Activated naive CD8-positive, alpha-beta T cell treated with anti-CD3 and anti-CD28 coated beads, Interleukin-2, amount 10 ng/mL, durations not matched to agents 7 days and 5 days (primary cell): ENCODE measurements at regions not wholly inside any gene's neighbourhood (a gene's known extent, or its start where the extent isn't known, plus 50 kb on each side); places are given as distances from the start of the nearest gene placed in this dataset.

ENCODE experiments used
- ATAC-seq: fragments of 150-1000 bp; cut with Tn5 transposase; one replicate; pipeline ENCODE4 v1.10.0; 2021; ENCODE audit warnings: low read depth, moderate library complexity
- POLR2A ChIA-PET: fragments of 350-600 bp; sonication (Branson Sonifier 250); formaldehyde crosslinking; loops from one replicate; lab custom pipeline; 2021; ENCODE audit warnings: antibody characterized with exemption; lab: Charles Lee
- DNase-seq: peaks from one replicate; pipeline ENCODE4 v3.0.0; 2021
- H3K27ac Mint-ChIP-seq: one replicate; pipeline ENCODE4 v1.8.0; 2022; ENCODE audit warnings: mild to moderate bottlenecking, mixed read lengths
- H3K27me3 Mint-ChIP-seq: one replicate; pipeline ENCODE4 v1.8.0; 2022; ENCODE audit warnings: mild to moderate bottlenecking, moderate library complexity, mixed read lengths
- H3K36me3 Mint-ChIP-seq: one replicate; pipeline ENCODE4 v1.8.0; 2021; ENCODE audit warnings: mild to moderate bottlenecking, mixed read lengths
- H3K4me1 Mint-ChIP-seq: one replicate; pipeline ENCODE4 v1.8.0; 2021; ENCODE audit warnings: mixed read lengths
- H3K4me3 Mint-ChIP-seq: one replicate; pipeline ENCODE4 v1.8.0; 2022; ENCODE audit warnings: mild to moderate bottlenecking, moderate library complexity, mixed read lengths
- H3K9me3 Mint-ChIP-seq: one replicate; pipeline ENCODE4 v1.8.0; 2021; ENCODE audit warnings: mixed read lengths

DNA sequence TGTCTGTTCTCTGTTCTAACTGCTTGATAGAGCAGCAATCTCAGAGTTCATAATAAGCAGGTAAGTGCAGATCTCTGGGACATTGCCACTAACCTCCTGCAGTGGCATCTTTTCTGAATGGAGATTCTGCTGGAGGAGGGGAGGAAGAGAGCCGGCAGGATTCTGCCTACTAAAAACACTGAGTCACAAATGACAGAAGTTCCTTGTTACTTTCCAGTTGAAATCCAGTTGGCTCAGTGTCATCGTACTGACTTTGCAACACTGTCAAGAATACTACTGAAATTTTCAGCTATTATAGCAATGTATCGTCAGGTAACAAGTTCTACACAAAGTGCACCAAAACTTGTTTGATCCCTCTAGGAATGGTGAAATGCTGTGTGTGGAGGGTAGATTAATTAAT lies 79.6 kb upstream of the ST6GAL2 start:
- DNase-seq (no peak), ATAC-seq (no peak)
- no peak overlapping the region for H3K4me3 Mint-ChIP-seq
- H3K9me3 Mint-ChIP-seq, result no peaks in the 10 kb centered on the region
- POLR2A ChIA-PET, result no interaction called here
- H3K27me3 Mint-ChIP-seq, result peaks cover 2% of the 10 kb centered on the region
- H3K4me1 Mint-ChIP-seq, result no peaks in the 10 kb centered on the region
- H3K36me3 Mint-ChIP-seq, result no peaks in the 10 kb centered on the region
- H3K27ac Mint-ChIP-seq, result no peak overlapping the region

DNA sequence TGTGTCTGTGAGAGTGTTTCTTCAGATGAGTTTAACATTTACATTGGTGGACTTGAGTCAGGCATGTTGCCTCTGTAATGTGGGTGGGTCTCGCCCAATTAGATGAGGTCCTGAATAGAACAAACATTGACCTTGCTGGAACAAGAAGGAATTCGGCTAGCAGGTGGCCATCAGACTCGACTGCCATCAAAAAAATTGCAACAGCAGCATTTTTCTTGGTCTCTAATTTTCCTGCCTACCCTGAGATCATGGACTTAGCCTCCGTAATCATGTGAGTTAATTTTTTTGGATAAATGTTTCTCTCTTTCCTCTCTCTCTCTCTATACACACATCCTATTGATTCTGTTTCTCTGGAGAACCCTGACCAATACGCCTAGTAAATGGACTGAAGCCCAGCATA lies 83.8 kb upstream of the ST6GAL2 start:
- Mint-ChIP-seq H3K27ac (no peak overlapping the region), H3K4me1 (no peaks in the 10 kb centered on the region), H3K4me3 (no peak overlapping the region), H3K9me3 (no peaks in the 10 kb centered on the region), H3K36me3 (no peaks in the 10 kb centered on the region), H3K27me3 (peaks cover 2% of the 10 kb centered on the region)
- no peak for DNase-seq
- no peak for ATAC-seq
- POLR2A ChIA-PET, result no interaction called here

DNA sequence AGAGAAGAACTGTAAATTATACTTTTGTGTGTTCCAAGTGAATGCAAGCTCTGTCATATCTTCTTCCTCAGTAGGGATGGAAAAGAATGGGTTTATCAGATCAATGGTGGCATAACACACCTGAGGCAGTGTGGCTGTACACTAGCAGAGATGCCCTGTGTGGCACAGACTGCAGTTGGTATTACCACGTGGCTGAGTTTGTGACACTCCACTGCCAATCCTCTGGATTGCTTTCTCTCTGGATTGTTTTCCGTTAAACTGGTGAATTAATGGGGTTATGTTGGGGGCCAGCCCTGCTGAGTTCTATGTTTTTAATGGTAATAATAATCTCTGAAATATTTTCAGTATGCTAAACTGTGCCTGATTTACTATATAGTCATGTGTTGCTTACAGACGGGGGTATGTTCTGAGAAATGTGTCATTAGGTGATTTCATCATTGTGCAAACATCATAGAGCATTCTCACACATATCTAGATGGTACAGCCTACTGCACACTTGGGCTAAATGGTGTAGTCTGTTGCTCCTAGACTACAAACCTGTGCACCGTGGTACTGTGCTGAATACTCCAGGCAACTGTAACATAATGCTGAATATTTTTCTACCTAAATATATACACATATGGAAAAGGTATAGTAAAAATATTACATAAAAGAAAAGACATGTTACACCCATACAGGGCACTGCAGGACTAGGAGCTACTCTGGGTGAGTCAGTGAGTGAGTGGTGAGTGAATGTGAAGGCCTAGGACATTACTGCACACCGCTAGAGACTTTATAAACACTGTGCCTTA lies 84.7 kb upstream of the ST6GAL2 start:
- Mint-ChIP-seq H3K27me3 (peaks cover 2% of the 10 kb centered on the region), H3K36me3 (no peaks in the 10 kb centered on the region), H3K4me3 (no peak overlapping the region), H3K27ac (no peak overlapping the region), H3K4me1 (no peaks in the 10 kb centered on the region), H3K9me3 (no peaks in the 10 kb centered on the region)
- no peak for DNase-seq
- no peak for ATAC-seq
- POLR2A ChIA-PET, result no interaction called here

DNA sequence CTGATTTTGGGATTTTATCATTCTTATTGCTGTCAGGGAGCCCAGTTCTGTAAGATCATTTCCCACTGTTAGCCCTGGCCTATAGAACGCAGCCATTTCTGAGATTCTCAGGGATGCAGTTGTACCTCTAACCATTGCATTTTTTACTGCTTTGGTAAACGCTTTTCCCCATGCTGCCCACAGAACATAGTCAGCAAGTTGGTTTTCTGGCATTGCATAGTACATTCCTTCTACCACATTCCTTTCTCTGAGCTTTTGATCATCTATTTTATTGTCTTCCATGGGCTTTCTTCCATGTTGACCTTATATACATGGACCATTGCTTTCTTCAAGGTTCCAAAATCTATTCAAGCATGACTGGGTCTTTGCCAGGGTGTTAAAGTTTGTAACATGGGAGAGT lies 86.8 kb upstream of the ST6GAL2 start:
- Mint-ChIP-seq H3K36me3 (no peaks in the 10 kb centered on the region), H3K4me1 (no peaks in the 10 kb centered on the region), H3K27ac (no peak overlapping the region), H3K27me3 (no peaks in the 10 kb centered on the region), H3K9me3 (no peaks in the 10 kb centered on the region), H3K4me3 (no peak overlapping the region)
- DNase-seq (no peak), ATAC-seq (no peak)
- POLR2A ChIA-PET, result interaction anchor here (0.5 kb wide), 1 partner anchor 9 kb away, joined by 3 read pairs; no protein-coding TSS in a partner anchor

DNA sequence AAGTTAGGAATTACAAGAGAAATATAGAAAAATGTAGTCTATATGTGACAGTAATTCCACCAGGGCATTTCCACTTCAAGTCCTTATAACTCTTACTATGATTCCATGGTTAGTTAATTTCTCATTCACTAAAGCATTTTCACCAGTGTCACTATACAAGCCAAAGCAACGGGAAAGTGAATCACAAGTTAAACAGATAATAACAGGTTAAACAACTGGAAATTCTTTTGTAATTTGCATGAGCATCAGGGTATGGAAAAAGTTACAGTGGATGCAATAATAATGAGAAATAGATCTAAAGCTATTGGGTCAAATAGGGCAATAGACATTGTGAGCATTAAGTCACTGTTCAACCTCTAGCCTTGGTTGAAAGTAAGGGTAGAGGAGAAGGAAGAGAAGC lies 88.9 kb upstream of the ST6GAL2 start:
- Mint-ChIP-seq H3K4me3 (no peak overlapping the region), H3K27me3 (no peaks in the 10 kb centered on the region), H3K27ac (no peak overlapping the region), H3K4me1 (no peaks in the 10 kb centered on the region), H3K9me3 (no peaks in the 10 kb centered on the region), H3K36me3 (no peaks in the 10 kb centered on the region)
- POLR2A ChIA-PET, result no interaction called here
- ATAC-seq, result no peak
- DNase-seq, result no peak

DNA sequence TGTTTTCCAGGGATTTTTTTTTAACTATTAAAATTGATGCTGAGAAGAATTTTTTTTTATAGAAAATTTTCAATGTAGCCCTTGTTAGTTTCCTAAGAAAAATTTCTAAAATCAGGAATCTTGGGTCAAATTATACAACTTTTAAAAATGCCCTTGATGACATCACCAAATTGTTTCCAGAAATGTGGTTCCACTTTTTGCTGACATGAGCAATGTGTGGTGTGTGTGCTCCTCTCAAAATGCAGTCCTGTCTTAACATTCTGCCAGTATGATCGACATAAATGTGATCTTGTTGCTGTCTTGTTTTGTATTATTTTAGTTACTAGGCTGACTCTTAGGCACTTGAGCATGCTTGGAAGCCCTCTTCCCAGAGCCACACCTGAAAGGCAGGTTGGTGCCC lies 89.7 kb upstream of the ST6GAL2 start:
- Mint-ChIP-seq H3K9me3 (no peaks in the 10 kb centered on the region), H3K36me3 (no peaks in the 10 kb centered on the region), H3K27me3 (no peaks in the 10 kb centered on the region), H3K4me3 (no peak overlapping the region), H3K27ac (no peak overlapping the region), H3K4me1 (no peaks in the 10 kb centered on the region)
- no peak for DNase-seq
- ATAC-seq, result no peak
- POLR2A ChIA-PET, result no interaction called here

DNA sequence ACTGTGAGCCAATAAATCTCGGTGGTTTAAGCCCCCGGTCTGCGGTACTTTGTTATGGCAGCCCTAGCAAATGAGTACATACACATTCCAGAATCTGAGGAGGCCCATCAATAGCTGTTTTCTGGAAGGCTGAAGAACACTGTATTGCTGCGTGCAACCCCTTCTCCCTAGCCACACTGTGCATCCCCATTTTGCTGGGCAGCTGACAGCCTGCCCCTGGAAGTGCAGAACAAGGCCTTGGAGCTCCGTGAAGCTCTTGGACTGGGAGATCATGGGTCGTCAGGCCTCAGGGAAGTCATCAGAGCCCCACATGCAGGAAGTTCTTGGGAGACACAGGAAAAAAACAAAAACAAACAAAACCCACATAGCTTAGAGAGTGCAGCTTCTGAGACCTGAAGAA lies 90.6 kb upstream of the ST6GAL2 start:
- no peaks in the 10 kb centered on the region for H3K9me3 Mint-ChIP-seq
- no peaks in the 10 kb centered on the region for H3K36me3 Mint-ChIP-seq

DNA sequence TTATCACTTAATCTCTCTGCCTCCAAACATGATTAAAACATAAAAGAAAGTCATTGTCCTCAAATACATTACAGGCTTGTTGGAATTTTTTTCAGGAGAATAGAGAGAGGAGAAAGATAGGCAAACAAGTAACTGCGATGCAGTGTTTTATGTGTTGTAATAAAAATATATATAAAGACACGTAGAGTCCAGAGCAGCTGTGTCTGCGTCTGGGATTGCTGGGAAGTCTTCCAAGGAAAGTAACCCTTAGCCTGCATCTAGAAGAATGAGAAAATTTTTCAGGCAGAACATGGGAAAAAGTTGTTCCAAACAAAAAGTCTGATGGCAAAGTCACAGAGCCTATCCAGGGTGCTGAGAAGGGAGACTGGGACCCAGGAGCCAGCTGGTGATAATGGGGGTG lies 91.8 kb upstream of the ST6GAL2 start:
- DNase-seq (no peak), ATAC-seq (no peak)
- Mint-ChIP-seq H3K27ac (no peak overlapping the region), H3K9me3 (peaks cover under 1% of the 10 kb centered on the region), H3K4me1 (no peaks in the 10 kb centered on the region), H3K27me3 (no peaks in the 10 kb centered on the region), H3K4me3 (no peak overlapping the region), H3K36me3 (no peaks in the 10 kb centered on the region)
- POLR2A ChIA-PET, result no interaction called here

More for the DNA sequence above, 90.6 kb upstream of the ST6GAL2 start:
- no peak overlapping the region for H3K4me3 Mint-ChIP-seq
- POLR2A ChIA-PET, result no interaction called here
- H3K27me3 Mint-ChIP-seq, result no peaks in the 10 kb centered on the region
- H3K4me1 Mint-ChIP-seq, result no peaks in the 10 kb centered on the region
- H3K27ac Mint-ChIP-seq, result no peak overlapping the region
- ATAC-seq, result no peak
- no peak for DNase-seq

DNA sequence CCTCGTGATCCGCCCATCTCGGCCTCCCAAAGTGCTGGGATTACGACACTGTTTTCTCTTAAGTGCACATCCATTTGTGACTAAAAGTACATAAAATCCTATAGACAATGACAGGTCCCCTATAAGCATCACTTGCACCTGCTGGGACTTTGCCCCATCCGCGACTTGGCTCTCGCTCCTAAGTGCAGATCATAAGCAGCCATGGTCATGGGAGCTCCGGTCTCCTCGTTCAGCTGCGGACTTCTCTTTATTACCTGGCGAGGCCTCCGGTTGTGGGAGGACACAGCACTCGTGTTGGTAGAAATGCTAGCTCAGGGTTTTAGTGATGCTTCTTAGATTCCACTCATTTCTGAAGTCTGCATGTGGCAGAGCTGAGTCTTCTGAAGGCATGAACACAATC lies 92.7 kb upstream of the ST6GAL2 start:
- H3K27me3 Mint-ChIP-seq, result no peaks in the 10 kb centered on the region
- no peak overlapping the region for H3K4me3 Mint-ChIP-seq
- H3K9me3 Mint-ChIP-seq, result peaks cover 1% of the 10 kb centered on the region
- H3K4me1 Mint-ChIP-seq, result no peaks in the 10 kb centered on the region
- no peak overlapping the region for H3K27ac Mint-ChIP-seq
- H3K36me3 Mint-ChIP-seq, result no peaks in the 10 kb centered on the region
- DNase-seq (no peak), ATAC-seq (no peak)
- POLR2A ChIA-PET, result no interaction called here

DNA sequence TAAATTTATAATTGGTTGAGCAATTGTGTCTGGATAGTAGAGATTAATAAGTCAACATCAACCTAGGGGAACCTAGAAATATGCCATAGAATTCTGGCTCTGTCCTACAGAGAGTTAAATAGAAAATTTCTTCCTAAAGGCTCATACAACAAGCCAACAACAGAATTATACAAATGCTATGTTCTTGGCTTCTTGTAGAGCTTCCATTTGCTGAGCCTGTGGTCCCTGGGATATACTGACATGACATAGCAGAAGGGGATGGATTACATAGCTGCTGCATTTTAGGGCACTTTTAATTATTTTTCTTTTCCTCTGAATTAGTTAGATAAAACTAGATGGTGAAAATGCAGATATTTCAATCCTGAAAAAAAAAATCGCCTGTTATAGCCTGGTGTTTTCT lies 95.5 kb upstream of the ST6GAL2 start:
- Mint-ChIP-seq H3K4me3 (no peak overlapping the region), H3K27me3 (no peaks in the 10 kb centered on the region), H3K9me3 (peaks cover 1% of the 10 kb centered on the region), H3K4me1 (no peaks in the 10 kb centered on the region), H3K27ac (no peak overlapping the region), H3K36me3 (no peaks in the 10 kb centered on the region)
- ATAC-seq, result no peak
- DNase-seq, result no peak
- POLR2A ChIA-PET, result no interaction called here

DNA sequence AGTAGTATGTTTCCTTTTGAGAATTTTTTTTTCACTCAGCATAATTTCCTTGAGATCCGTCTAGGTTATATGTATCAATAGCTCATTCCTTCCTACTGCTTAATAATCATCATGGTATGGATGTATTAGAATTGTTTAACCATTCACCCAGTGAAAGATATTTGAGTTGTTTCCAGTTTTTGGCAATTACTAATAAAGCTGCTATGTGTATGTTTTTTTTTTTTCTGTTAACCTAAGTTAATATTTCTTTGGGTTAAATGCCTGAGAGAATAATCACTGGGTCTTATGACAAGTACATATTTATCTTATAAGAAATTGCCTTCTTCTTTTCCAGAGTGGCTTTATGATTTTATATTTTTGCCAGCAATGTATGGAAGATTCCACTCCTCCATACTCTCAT lies 96.4 kb upstream of the ST6GAL2 start:
- H3K27me3 Mint-ChIP-seq, result no peaks in the 10 kb centered on the region
- H3K27ac Mint-ChIP-seq, result no peak overlapping the region
- no peak for ATAC-seq
- H3K36me3 Mint-ChIP-seq, result no peaks in the 10 kb centered on the region
- H3K4me3 Mint-ChIP-seq, result no peak overlapping the region
- no peak for DNase-seq
- H3K4me1 Mint-ChIP-seq, result no peaks in the 10 kb centered on the region
- POLR2A ChIA-PET, result no interaction called here
- peaks cover 1% of the 10 kb centered on the region for H3K9me3 Mint-ChIP-seq

DNA sequence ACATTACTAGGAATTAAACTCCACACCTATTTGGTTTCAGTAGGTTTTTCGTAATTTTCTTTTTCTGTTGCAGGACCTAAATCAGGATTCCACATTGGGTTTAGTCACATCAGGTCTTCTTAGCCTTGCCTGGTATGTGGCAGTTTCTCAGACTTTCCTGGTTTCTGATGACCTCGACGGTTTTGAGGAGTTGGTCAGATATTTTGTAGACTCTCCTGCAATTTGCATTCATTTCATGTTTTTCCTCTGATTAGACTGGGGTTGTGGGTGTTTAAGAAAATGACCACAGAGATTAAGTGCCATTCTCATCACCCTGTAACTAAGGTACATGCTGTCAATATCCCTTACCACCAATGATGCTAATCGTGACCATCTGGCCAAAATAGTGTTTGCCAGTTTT lies 97.3 kb upstream of the ST6GAL2 start:
- POLR2A ChIA-PET, result no interaction called here
- Mint-ChIP-seq H3K4me3 (no peak overlapping the region), H3K9me3 (peaks cover 1% of the 10 kb centered on the region), H3K27ac (no peak overlapping the region), H3K27me3 (no peaks in the 10 kb centered on the region), H3K4me1 (no peaks in the 10 kb centered on the region), H3K36me3 (no peaks in the 10 kb centered on the region)
- ATAC-seq, result no peak
- no peak for DNase-seq

DNA sequence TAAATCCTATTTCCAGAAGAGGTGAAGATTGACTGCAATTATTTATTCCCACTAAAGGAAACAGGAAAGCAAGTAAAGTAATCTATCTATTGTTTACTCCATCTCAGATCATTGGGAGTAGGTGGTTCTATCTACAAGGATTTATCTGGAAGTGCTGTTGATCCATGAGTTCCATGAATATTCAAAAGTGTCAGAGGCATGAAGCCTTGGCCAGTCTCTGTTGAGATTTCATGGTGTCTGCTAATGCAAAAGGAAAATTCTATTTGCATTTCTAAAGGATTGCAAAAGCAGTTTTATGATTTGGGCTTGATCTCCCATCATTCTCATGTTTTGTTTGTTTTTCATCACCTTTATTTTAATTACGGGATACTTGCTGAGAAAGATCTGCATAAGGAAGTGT lies 102.4 kb upstream of the ST6GAL2 start:
- Mint-ChIP-seq H3K27me3 (no peaks in the 10 kb centered on the region), H3K4me3 (no peak overlapping the region), H3K36me3 (no peaks in the 10 kb centered on the region), H3K27ac (no peak overlapping the region), H3K9me3 (no peaks in the 10 kb centered on the region), H3K4me1 (no peaks in the 10 kb centered on the region)
- no peak for ATAC-seq
- DNase-seq, result no peak
- POLR2A ChIA-PET, result no interaction called here

DNA sequence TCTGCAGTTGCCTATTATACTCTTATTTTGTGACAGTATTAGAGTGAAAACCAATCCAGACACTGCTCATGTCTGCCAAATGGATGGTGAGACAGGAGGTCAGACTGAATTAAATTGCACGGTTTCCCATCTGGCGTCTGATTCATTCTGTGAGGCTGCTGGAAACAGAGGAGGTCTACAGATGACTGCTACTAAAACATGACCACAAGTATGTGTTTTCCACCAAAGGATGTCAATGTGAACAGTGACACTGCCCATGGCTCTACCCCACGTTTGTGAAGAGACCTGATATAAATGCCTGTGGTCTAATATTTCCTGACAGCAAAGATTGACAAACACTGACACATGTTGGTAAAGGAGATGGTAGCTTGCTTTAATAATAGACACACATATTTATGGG lies 104.3 kb upstream of the ST6GAL2 start:
- DNase-seq (no peak), ATAC-seq (no peak)
- no peak overlapping the region for H3K27ac Mint-ChIP-seq
- no peaks in the 10 kb centered on the region for H3K4me1 Mint-ChIP-seq
- no peaks in the 10 kb centered on the region for H3K36me3 Mint-ChIP-seq
- POLR2A ChIA-PET, result no interaction called here
- no peak overlapping the region for H3K4me3 Mint-ChIP-seq
- H3K27me3 Mint-ChIP-seq, result peaks cover 2% of the 10 kb centered on the region
- H3K9me3 Mint-ChIP-seq, result no peaks in the 10 kb centered on the region
